ENCODE measurements at regions not wholly inside any gene's neighbourhood (a gene's known extent, or its start where the extent isn't known, plus 50 kb on each side); places are given as distances from the start of the nearest gene placed in this dataset.

DNA sequence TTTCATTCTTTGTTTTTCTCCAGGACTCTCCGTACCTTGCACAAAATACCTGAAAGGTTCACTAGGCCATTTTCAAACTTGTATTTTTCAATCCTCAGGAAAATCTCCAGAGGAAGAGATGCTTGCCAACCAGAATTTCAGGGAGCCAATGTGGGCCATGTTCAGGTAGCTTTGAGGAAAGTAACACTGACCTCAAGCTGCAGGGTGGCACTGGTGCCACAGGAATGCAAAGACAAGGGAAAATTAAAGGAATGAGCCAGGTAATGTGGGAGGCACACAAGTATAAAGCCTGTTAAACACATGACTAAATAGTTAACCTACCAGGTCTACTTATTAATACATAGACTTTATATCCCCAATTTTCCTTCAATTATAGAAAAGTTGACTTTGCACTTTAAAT, 51.9 kb upstream of the GAP43 start:
- Histone ChIP-seq H3K4me3 (no peak overlapping the region), H3K27ac (no peak overlapping the region), H3K27me3 (replicated peaks; ENCODE audit: insufficient read depth) (no peaks in the 10 kb centered on the region), H3K36me3 (no peaks in the 10 kb centered on the region), H3K9me3 (no peaks in the 10 kb centered on the region), H3K4me1 (ENCODE audit: control insufficient read depth in 1 of 2, low read depth in 2 of 2) (peaks cover 0 to 19% of the 10 kb centered on the region in 2 donors)
- TF ChIP-seq, protein P1, sequence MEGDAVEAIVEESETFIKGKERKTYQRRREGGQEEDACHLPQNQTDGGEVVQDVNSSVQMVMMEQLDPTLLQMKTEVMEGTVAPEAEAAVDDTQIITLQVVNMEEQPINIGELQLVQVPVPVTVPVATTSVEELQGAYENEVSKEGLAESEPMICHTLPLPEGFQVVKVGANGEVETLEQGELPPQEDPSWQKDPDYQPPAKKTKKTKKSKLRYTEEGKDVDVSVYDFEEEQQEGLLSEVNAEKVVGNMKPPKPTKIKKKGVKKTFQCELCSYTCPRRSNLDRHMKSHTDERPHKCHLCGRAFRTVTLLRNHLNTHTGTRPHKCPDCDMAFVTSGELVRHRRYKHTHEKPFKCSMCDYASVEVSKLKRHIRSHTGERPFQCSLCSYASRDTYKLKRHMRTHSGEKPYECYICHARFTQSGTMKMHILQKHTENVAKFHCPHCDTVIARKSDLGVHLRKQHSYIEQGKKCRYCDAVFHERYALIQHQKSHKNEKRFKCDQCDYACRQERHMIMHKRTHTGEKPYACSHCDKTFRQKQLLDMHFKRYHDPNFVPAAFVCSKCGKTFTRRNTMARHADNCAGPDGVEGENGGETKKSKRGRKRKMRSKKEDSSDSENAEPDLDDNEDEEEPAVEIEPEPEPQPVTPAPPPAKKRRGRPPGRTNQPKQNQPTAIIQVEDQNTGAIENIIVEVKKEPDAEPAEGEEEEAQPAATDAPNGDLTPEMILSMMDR (IDR thresholded peaks at IDR 0.05): no peak
- DNase-seq (ENCODE audit: low spot score): no peak
- ATAC-seq (ENCODE audit: insufficient number of reproducible peaks, low FRiP score, low read depth): no peak

Measured in thoracic aorta (tissue), 2 donors.